Gastrocnemius medialis (tissue), 4 donors: ENCODE measurements at regions not wholly inside any gene's neighbourhood (a gene's known extent, or its start where the extent isn't known, plus 50 kb on each side); places are given as distances from the start of the nearest gene placed in this dataset.

Experiments used
- ATAC-seq, 2 donors: fragments of 150-250 bp; one replicate each; pipeline ENCODE4 v1.9.1; 2016
- DNase-seq, 2 donors: peaks; one replicate each; pipeline ENCODE4 v3.0.0-alpha.2; 2019
- H3K27ac ChIP-seq, 4 donors: fragments of 200-600 bp; sonication (generic); 1 replicate in 1 of 4; 2 replicates in 3 of 4; pipeline ENCODE4 v1.5.1; 2016 to 2018; ENCODE audit warnings: mild to moderate bottlenecking in 2 of 4, moderate library complexity in 1 of 4
- H3K27me3 ChIP-seq, 3 donors: fragments of 200-600 bp; sonication (generic) in 2 of 3; 1 replicate in 1 of 3; 2 replicates in 2 of 3; pipeline versions ENCODE4 v1.5.1 to v1.6.0; 2016 to 2019; ENCODE audit warnings: mild to moderate bottlenecking in 1 of 3, moderate library complexity in 1 of 3
- H3K36me3 ChIP-seq, 2 donors: fragments of 200-600 bp; sonication (generic) in 1 of 2; one replicate each; pipeline ENCODE4 v1.5.1; 2017 to 2018
- H3K4me1 ChIP-seq, 2 donors: fragments of 200-600 bp; sonication (generic) in 1 of 2; one replicate each; pipeline ENCODE4 v1.5.1; 2016 to 2017; ENCODE audit warnings: mild to moderate bottlenecking in 2 of 2
- H3K4me3 ChIP-seq, 4 donors: fragments of 200-600 bp; sonication (generic) in 3 of 4; 1 replicate in 1 of 4; 2 replicates in 3 of 4; pipeline ENCODE4 v1.5.1; 2016 to 2019; ENCODE audit warnings: mild to moderate bottlenecking in 2 of 4
- H3K9me3 ChIP-seq, 3 donors: fragments of 200-600 bp; sonication (generic) in 2 of 3; 1 replicate in 1 of 3; 2 replicates in 2 of 3; pipeline ENCODE4 v1.5.1; 2016 to 2019
- CTCF ChIP-seq, 5 experiments: fragments of 450-650 bp in 3 of 5; fragments of 200-600 bp in 2 of 5; sonication (generic) in 2 of 5; IDR thresholded peaks in 4 of 5; conservative IDR thresholded peaks in 1 of 5; 1 replicate in 4 of 5; 2 replicates in 1 of 5; pipeline ENCODE4 v1.5.1; 2016 to 2019; ENCODE audit warnings: antibody characterized with exemption in 5 of 5, mild to moderate bottlenecking in 3 of 5, moderate library complexity in 3 of 5
- POLR2A ChIP-seq, 2 donors: fragments of 450-650 bp; IDR thresholded peaks; one replicate each; pipeline ENCODE4 v1.6.1; 2017; ENCODE audit warnings: antibody characterized with exemption in 2 of 2, mild to moderate bottlenecking in 2 of 2, moderate library complexity in 2 of 2
- in situ Hi-C, 4 donors: fragments of 200-750 bp; cut with MboI; loops; one replicate each; pipeline versions ENCODE4 v1.15.0 to v1.8.0; 2017; ENCODE audit warnings: low sequenced_read_pairs in 4 of 4
- intact Hi-C: fragments of 100-400 bp; cut with DNase I; formaldehyde crosslinking; loops from one replicate; pipeline ENCODE4 v1.15.1; 2023; ENCODE audit warnings: low total_unique reads

DNA sequence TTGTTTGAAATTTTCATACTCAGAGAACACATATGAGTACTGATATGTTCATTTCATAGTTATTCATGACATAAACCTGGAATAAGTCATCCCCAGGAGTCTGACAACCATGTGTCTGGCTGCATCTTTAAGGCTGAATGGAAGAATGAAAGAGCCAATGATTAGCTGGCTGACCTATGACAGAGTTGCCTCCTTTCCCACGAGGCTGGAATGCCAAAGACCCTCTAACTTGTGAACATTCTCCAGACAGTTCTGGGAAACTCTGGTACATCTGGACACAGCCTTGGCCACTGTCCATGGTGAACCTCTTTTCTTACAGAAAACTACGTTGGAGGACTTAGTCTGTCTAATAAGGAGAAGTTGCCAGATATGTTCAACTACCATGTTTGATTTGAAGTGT is 380.8 kb upstream of the MKI67 start:
- Histone ChIP-seq H3K4me1 (no peaks in the 10 kb centered on the region), H3K36me3 (no peaks in the 10 kb centered on the region), H3K4me3 (no peak overlapping the region), H3K27ac (no peak overlapping the region), H3K27me3 (no peaks in the 10 kb centered on the region), H3K9me3 (no peaks in the 10 kb centered on the region)
- DNase-seq (no peak), ATAC-seq (no peak)
- in situ Hi-C loops = no loop called here
- intact Hi-C loops = no loop called here
- TF ChIP-seq POLR2A (IDR thresholded peaks at IDR 0.05) (no peak), CTCF (IDR thresholded peaks at IDR 0.05 in 4 of 5, conservative IDR thresholded peaks at IDR 0.05 in 1 of 5) (no peak)

GRCh38 chr10:128511284-128511683 is 385.1 kb upstream of the MKI67 start:
- H3K27me3 ChIP-seq = no peaks in the 10 kb centered on the region
- no peak for TF ChIP-seq CTCF (IDR thresholded peaks at IDR 0.05 in 4 of 5, conservative IDR thresholded peaks at IDR 0.05 in 1 of 5)
- no peak for TF ChIP-seq POLR2A (IDR thresholded peaks at IDR 0.05)
- no peaks in the 10 kb centered on the region for H3K36me3 ChIP-seq
- DNase-seq = no peak
- no peak overlapping the region for H3K27ac ChIP-seq
- H3K4me1 ChIP-seq = no peaks in the 10 kb centered on the region
- intact Hi-C loops (no loop called here), in situ Hi-C loops (no loop called here)
- no peak for ATAC-seq
- no peak overlapping the region for H3K4me3 ChIP-seq
- H3K9me3 ChIP-seq = no peaks in the 10 kb centered on the region

DNA sequence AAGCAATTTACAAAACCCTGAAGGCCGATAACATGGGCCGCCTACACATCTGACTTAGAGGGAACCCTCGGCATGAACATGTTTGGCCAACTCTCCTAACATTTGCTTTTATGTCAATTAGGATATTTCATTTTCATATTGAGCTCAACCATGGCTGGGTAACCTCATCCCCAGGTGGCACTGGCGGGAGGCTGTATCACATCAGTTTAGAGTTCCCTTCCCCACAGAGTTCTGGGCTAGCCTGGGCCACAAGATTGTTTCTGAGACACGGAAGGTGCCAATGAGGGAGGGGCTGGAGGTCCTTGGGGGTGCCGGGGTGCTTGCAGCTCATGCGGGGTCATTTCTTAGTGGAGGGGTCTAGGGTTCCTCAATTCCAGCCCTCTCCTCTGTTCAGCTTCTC is 386.5 kb upstream of the MKI67 start:
- ATAC-seq = no peak
- intact Hi-C loops (no loop called here), in situ Hi-C loops (no loop called here)
- H3K4me3 ChIP-seq = no peak overlapping the region
- no peak for TF ChIP-seq CTCF (IDR thresholded peaks at IDR 0.05 in 4 of 5, conservative IDR thresholded peaks at IDR 0.05 in 1 of 5)
- TF ChIP-seq POLR2A (IDR thresholded peaks at IDR 0.05) = no peak
- H3K27ac ChIP-seq = no peak overlapping the region
- H3K4me1 ChIP-seq = no peaks in the 10 kb centered on the region
- no peak for DNase-seq
- H3K9me3 ChIP-seq = no peaks in the 10 kb centered on the region
- H3K27me3 ChIP-seq = no peaks in the 10 kb centered on the region
- H3K36me3 ChIP-seq = no peaks in the 10 kb centered on the region

DNA sequence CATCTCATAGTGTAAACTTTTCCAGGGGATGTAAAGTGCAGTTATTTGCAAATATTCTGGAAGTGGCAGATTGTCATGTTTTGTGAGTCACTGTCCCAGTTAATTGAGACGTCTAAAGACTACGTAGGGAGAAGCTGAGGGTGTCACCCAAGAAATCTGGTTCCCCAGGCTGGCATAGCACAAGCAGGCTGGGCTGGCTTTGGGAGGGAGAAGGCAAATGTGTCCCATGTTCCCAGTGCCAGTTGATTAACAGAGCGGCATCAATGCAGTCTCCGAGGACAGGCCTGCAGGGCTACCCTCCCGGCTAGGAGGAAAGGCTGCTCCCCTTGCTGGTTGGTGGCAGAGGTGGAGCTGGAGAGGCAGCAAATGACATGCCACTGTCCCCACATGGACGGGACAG is 388.3 kb upstream of the MKI67 start:
- in situ Hi-C loops (no loop called here), intact Hi-C loops (no loop called here)
- Histone ChIP-seq H3K4me3 (no peak overlapping the region), H3K27me3 (no peaks in the 10 kb centered on the region), H3K27ac (no peak overlapping the region), H3K4me1 (no peaks in the 10 kb centered on the region), H3K36me3 (no peaks in the 10 kb centered on the region), H3K9me3 (no peaks in the 10 kb centered on the region)
- ATAC-seq (no peak), DNase-seq (no peak)
- no peak for TF ChIP-seq POLR2A (IDR thresholded peaks at IDR 0.05)
- no peak for TF ChIP-seq CTCF (IDR thresholded peaks at IDR 0.05 in 4 of 5, conservative IDR thresholded peaks at IDR 0.05 in 1 of 5)

- in situ Hi-C loops = no loop called here
- H3K36me3 ChIP-seq = no peaks in the 10 kb centered on the region
- no peaks in the 10 kb centered on the region for H3K9me3 ChIP-seq
- H3K4me1 ChIP-seq = no peaks in the 10 kb centered on the region
- ATAC-seq (no peak), DNase-seq (no peak)
- H3K4me3 ChIP-seq = no peak overlapping the region
- TF ChIP-seq POLR2A (IDR thresholded peaks at IDR 0.05) (no peak), CTCF (IDR thresholded peaks at IDR 0.05 in 4 of 5, conservative IDR thresholded peaks at IDR 0.05 in 1 of 5) (no peak)
- peaks cover 0 to 3% (median 0%) of the 10 kb centered on the region in 3 donors for H3K27me3 ChIP-seq
- H3K27ac ChIP-seq = no peak overlapping the region
- intact Hi-C loops = no loop called here
These were observed 390.0 kb upstream of the MKI67 start for GRCh38 chr10:128516180-128516579.
